HL-60 (cell line): ENCODE measurements at regions not wholly inside any gene's neighbourhood (a gene's known extent, or its start where the extent isn't known, plus 50 kb on each side); places are given as distances from the start of the nearest gene placed in this dataset.

ENCODE experiments used
- DNase-seq, 2 experiments: peaks; one replicate each; pipeline ENCODE4 v3.0.0-alpha.2; 2010 to 2020; ENCODE audit warnings: low read depth in 1 of 2, low spot score in 1 of 2
- H3K27ac ChIP-seq: fragments of 250-450 bp; sonication (Bioruptor Pico); replicated peaks from 2 replicates; pipeline ENCODE4 v1.5.1; 2020; ENCODE audit warnings: mild to moderate bottlenecking, moderate library complexity
- H3K27me3 ChIP-seq: fragments of 250-450 bp; sonication (Bioruptor Pico); 2 replicates; pipeline ENCODE4 v1.5.1; 2021; ENCODE audit warnings: mild to moderate bottlenecking, moderate library complexity; ENCODE audit not compliant: insufficient read depth, poor library complexity, severe bottlenecking
- H3K4me3 ChIP-seq: replicated peaks from 2 replicates; pipeline ENCODE4 v1.5.1; 2011; ENCODE audit warnings: mild to moderate bottlenecking, control low read depth, low read length; ENCODE audit not compliant: insufficient read depth
- GABPA ChIP-seq: IDR thresholded peaks from 2 replicates; pipeline ENCODE4 v1.6.1; 2012; ENCODE audit warnings: low read depth
- POLR2AphosphoS5 ChIP-seq: IDR thresholded peaks from 2 replicates; pipeline ENCODE4 v1.6.1; 2012; ENCODE audit warnings: low read depth
- SPI1 ChIP-seq: IDR thresholded peaks from 2 replicates; pipeline ENCODE4 v1.6.1; 2012; ENCODE audit warnings: low read depth, mild to moderate bottlenecking, borderline replicate concordance
- TF ChIP-seq, protein P1 (sequence below): IDR thresholded peaks from one replicate; pipeline ENCODE4 v1.5.1; 2011; ENCODE audit warnings: low read length, control low read depth, inconsistent platforms; ENCODE audit not compliant: insufficient read depth
- TF ChIP-seq, protein P2 (sequence below): IDR thresholded peaks from 2 replicates; pipeline ENCODE4 v1.6.1; 2012; ENCODE audit warnings: low read depth; ENCODE audit not compliant: insufficient replicate concordance

DNA sequence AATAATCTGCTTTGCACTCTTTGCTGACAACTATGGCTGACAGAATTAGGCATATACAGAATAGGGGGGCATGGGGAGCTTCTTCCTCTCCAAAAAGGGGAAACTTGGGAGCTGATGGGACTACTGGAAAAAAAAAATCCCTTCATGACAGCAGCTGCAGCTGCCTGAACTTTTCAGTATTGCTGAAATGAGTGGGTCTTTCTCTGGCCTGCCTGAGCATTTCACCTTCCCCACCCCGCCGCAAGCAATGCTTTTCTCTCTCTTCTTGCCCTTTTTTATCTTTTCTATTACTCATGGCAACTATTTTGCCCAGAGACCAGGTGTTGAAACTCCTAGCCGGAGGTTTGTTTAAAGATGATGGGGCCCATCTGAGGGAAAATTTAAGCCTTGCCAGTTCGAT is 244.9 kb downstream of the SEMA3D start:
- DNase-seq = no peak
- Histone ChIP-seq H3K27ac (no peak overlapping the region), H3K27me3 (no peaks in the 10 kb centered on the region), H3K4me3 (no peak overlapping the region)
- TF ChIP-seq, protein P1, sequence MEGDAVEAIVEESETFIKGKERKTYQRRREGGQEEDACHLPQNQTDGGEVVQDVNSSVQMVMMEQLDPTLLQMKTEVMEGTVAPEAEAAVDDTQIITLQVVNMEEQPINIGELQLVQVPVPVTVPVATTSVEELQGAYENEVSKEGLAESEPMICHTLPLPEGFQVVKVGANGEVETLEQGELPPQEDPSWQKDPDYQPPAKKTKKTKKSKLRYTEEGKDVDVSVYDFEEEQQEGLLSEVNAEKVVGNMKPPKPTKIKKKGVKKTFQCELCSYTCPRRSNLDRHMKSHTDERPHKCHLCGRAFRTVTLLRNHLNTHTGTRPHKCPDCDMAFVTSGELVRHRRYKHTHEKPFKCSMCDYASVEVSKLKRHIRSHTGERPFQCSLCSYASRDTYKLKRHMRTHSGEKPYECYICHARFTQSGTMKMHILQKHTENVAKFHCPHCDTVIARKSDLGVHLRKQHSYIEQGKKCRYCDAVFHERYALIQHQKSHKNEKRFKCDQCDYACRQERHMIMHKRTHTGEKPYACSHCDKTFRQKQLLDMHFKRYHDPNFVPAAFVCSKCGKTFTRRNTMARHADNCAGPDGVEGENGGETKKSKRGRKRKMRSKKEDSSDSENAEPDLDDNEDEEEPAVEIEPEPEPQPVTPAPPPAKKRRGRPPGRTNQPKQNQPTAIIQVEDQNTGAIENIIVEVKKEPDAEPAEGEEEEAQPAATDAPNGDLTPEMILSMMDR = no peak
- TF ChIP-seq, protein P2, sequence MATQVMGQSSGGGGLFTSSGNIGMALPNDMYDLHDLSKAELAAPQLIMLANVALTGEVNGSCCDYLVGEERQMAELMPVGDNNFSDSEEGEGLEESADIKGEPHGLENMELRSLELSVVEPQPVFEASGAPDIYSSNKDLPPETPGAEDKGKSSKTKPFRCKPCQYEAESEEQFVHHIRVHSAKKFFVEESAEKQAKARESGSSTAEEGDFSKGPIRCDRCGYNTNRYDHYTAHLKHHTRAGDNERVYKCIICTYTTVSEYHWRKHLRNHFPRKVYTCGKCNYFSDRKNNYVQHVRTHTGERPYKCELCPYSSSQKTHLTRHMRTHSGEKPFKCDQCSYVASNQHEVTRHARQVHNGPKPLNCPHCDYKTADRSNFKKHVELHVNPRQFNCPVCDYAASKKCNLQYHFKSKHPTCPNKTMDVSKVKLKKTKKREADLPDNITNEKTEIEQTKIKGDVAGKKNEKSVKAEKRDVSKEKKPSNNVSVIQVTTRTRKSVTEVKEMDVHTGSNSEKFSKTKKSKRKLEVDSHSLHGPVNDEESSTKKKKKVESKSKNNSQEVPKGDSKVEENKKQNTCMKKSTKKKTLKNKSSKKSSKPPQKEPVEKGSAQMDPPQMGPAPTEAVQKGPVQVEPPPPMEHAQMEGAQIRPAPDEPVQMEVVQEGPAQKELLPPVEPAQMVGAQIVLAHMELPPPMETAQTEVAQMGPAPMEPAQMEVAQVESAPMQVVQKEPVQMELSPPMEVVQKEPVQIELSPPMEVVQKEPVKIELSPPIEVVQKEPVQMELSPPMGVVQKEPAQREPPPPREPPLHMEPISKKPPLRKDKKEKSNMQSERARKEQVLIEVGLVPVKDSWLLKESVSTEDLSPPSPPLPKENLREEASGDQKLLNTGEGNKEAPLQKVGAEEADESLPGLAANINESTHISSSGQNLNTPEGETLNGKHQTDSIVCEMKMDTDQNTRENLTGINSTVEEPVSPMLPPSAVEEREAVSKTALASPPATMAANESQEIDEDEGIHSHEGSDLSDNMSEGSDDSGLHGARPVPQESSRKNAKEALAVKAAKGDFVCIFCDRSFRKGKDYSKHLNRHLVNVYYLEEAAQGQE = no peak
- TF ChIP-seq POLR2AphosphoS5 (no peak), SPI1 (no peak), GABPA (no peak)

DNA sequence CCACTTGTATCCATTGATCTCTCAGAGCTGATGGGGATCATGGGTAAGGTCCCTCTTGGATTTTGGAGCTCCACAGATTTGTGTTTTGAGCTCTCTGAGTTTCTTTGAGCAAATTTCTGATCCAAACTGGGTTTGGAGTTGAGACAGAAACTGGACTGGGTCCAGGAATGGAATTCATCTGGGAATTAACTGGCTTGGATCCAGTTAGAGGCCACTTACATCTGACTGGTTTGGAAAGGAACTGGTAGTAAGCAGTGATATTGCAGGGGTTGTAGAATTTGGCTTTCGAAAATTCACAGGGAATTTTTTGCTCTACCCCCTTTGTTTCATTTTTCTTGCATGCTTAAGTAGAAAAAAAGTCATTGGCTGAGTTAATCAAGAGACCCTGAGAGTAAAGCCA is 245.6 kb downstream of the SEMA3D start:
- no peak for DNase-seq
- Histone ChIP-seq H3K27me3 (no peaks in the 10 kb centered on the region), H3K4me3 (no peak overlapping the region), H3K27ac (no peak overlapping the region)
- TF ChIP-seq, protein P1 = no peak
- TF ChIP-seq SPI1 (no peak), GABPA (no peak), POLR2AphosphoS5 (no peak)
- TF ChIP-seq, protein P2 = no peak

DNA sequence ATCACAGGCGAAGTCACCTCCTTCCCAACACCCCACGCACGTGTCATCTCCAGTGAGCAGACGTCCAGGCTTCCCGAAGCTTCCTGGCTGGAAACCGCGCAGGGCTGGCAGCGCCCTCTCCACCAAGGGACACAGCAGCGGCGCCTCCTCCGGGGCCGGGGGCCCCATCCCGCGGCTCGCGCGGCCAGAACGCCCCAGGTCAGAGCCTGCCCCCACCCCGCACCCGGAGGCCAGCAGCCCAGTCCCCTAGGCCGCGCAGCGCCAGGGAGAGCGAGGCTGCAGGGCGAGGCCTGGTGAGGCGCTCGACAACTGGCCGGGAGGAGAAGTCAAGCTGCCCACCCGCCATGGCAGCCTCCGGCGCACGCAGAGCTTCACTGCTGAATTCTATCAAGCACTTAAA is 247.0 kb downstream of the SEMA3D start:
- DNase-seq = no peak
- H3K27me3 ChIP-seq = no peaks in the 10 kb centered on the region
- no peak overlapping the region for H3K27ac ChIP-seq
- TF ChIP-seq, protein P2 = no peak
- TF ChIP-seq POLR2AphosphoS5 = no peak
- TF ChIP-seq, protein P1 = no peak
- no peak for TF ChIP-seq SPI1
- TF ChIP-seq GABPA = no peak
- H3K4me3 ChIP-seq = no peak overlapping the region
